Middle frontal gyrus (tissue), 1 donor: ENCODE measurements at regions not wholly inside any gene's neighbourhood (a gene's known extent, or its start where the extent isn't known, plus 50 kb on each side); places are given as distances from the start of the nearest gene placed in this dataset.
"Not testable (repeated sequence)": the region's sequence is repeated elsewhere in the genome, so short reads cannot be mapped to it uniquely, and the experiment has no call there.

Source experiments
- DNase-seq: peaks from one replicate; pipeline ENCODE4 v3.0.0-alpha.2; 2015; ENCODE audit warnings: low spot score; ENCODE audit errors: extremely low spot score

DNA sequence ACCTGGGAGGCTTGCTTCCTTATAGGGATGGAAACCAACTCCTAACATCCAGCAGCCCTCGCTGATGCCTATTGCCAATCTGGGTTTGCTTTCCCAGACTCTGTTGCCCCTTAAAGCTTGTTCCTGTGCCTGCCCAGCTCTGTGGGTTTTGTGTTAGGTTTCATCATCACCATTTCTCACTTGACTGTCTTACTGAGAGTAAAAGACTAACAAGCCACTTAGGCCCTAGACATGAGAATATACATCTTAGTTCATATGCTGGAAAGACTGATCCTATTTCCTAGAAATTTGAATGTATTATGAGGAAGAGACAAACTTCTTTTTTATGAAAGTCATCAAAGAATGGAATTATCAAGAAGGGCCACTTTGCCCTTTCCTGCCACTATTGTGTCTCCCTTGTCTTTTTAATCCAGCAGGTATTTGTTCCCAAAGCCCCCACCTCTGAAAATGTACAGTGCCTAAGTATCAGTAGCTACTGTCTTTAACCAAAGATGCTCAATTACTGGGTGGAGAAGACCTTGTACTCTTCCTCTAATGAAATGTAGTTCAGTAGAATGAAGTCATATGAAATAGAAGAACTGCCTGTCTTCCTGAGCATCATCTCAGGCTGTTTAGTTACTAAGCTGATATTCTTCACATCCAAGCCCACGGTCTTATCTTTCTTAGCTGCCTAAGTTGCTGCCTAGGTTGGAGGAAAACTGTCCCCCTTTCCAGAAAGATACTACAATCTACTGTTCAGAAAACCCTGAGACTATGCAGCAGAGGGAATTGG, 59.8 kb upstream of the ZPLD1 start:
- no peak for DNase-seq

DNA sequence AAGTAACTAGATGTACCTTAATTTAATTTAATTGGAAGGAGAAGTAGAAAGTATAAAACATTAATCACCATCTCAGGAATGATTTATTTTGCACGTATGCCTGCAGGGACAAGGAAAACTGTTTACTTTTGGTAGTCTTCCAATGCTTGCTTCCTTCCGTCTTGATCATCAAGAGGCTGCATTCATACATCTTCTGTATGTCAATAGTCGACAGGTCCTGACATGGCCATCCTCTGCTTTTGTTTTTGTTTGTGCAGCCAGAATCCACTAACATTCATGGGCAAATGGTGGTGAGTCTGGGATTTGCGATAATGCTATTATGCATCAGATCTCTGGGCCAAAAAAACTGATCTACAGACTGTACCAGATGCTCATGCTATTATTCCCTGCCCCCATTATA, 56.6 kb upstream of the ZPLD1 start:
- no peak for DNase-seq

GRCh38 chr3:102382201-102382600, 52.6 kb upstream of the ZPLD1 start:
- DNase-seq, result not testable (repeated sequence)
